ENCODE measurements at regions not wholly inside any gene's neighbourhood (a gene's known extent, or its start where the extent isn't known, plus 50 kb on each side); places are given as distances from the start of the nearest gene placed in this dataset.
"Not testable (repeated sequence)": the region's sequence is repeated elsewhere in the genome, so short reads cannot be mapped to it uniquely, and the experiment has no call there.

DNA sequence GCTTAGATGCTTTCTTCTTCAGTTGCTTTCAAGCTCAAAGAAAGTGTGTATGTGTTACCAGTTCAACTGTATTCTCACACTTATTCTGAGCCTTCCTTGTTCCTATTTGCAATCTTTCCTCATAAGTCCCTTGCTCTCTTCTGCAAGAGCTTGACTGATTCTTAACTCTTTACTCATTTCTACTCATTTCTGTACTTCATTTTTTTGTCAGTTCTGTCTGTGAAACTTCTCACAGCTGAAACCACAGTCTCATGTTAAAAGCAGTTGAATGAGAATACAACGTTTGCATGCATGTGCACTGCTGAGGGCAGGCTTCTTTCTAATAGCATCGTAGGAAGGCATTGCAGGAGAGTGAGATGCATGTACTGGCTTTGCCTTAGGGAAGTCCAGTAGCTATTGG is 54.8 kb downstream of the HSFY2 start:
- TF ChIP-seq CTCF, POLR2A (IDR thresholded peaks at IDR 0.05): not testable (repeated sequence)

Measured in testis (tissue), 2 donors.